Adipocyte (in vitro differentiated cells): ENCODE measurements at regions not wholly inside any gene's neighbourhood (a gene's known extent, or its start where the extent isn't known, plus 50 kb on each side); places are given as distances from the start of the nearest gene placed in this dataset.
"Not testable (repeated sequence)": the region's sequence is repeated elsewhere in the genome, so short reads cannot be mapped to it uniquely, and the experiment has no call there.

Experiments
- DNase-seq: peaks from one replicate; pipeline ENCODE4 v3.0.0-alpha.2; 2015; ENCODE audit warnings: low read depth
- H3K27me3 ChIP-seq: replicated peaks from 2 replicates; pipeline ENCODE4 v1.7.0; 2013; ENCODE audit warnings: mild to moderate bottlenecking, low read length, moderate library complexity; ENCODE audit not compliant: control insufficient read depth, insufficient read depth
- H3K36me3 ChIP-seq: 2 replicates; pipeline ENCODE4 v1.7.0; 2013; ENCODE audit warnings: low read length, mild to moderate bottlenecking, moderate library complexity; ENCODE audit not compliant: control insufficient read depth, insufficient read depth, severe bottlenecking
- H3K4me1 ChIP-seq: 2 replicates; pipeline ENCODE4 v1.7.0; 2013; ENCODE audit warnings: mild to moderate bottlenecking, low read length, moderate library complexity; ENCODE audit not compliant: control insufficient read depth, insufficient read depth
- H3K4me3 ChIP-seq: 2 replicates; pipeline ENCODE4 v1.7.0; 2013; ENCODE audit warnings: mild to moderate bottlenecking, low read length, moderate library complexity
- H3K9ac ChIP-seq: 2 replicates; pipeline ENCODE4 v1.7.0; 2013; ENCODE audit warnings: mild to moderate bottlenecking, low read length, moderate library complexity
- H3K9me3 ChIP-seq: 2 replicates; pipeline ENCODE4 v1.7.0; 2013; ENCODE audit warnings: mild to moderate bottlenecking, low read length, moderate library complexity; ENCODE audit not compliant: control insufficient read depth

DNA sequence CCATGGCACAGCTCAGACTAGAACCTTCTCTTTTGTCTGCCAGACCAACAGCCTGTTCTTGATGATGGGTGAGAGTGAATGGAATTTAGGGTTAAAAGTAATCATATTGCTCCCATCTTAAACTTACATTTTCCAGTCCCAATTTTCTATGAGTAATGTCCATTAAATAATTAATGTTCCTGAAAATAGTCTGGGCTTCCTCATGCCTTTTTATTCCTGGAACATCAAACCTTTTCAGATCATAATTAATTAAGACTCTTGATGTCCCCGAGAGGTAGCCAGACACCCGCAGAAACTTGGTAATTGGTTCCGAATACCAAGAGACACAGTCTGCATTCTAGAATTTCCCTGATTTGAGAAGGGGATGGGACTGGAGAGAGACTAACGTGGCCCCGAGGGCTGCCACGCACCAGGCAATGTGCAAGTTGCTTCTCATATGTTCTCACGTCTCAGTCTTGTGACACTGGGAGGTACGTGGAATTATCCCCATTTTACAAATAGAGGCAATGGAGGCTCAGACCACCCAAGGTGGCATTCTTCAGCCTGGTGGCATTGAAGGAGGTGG, 78.6 kb upstream of the TOX2 start:
- Histone ChIP-seq H3K9ac (no peak overlapping the region), H3K36me3 (no peaks in the 10 kb centered on the region), H3K4me3 (no peak overlapping the region), H3K9me3 (peaks cover 2% of the 10 kb centered on the region), H3K4me1 (no peaks in the 10 kb centered on the region), H3K27me3 (peaks cover 20% of the 10 kb centered on the region)
- DNase-seq: no peak

DNA sequence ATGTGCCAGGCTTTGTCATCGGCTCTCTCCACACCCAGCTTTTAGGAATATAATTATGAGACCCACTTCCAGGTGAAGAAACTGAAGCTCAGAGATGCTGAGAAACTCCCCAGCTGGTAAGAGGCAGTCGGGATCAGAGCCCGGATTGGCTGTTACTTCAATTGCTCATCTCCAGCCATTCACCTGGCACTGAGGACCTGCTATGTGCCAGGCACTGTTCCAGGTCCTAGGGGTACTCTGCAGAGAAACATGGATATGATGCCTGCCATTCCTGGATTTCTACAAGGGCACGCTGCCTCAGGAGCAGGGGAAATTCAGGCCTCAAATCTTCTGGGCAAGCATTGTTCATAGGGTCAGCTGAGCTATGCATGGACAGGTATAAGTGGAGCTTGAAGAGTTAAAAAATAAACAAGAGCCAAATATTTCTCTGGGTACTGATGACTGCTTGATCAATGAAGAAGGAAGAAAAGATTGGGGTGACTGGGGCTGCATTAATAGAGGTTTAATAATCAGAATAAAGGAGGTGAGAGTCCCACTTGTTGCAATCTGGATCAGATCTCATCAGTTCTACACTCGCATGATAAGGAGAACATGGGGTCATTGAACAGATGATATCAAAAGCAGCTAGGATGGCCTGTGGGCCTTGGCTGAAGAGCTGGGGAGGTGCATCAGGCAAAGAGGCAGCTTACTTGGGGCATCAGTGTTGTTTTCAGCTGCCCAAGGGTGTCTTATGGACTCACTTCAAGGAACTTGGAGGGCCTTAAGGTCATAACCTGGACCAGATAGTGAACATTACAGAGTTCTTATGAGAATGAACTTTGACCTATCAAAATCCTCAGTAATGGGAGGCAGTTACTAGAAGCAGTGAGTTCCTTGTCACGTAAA, 80.9 kb upstream of the TOX2 start:
- no peak for DNase-seq
- no peak overlapping the region for H3K9ac ChIP-seq
- H3K9me3 ChIP-seq: peaks cover 10% of the 10 kb centered on the region
- H3K36me3 ChIP-seq: no peaks in the 10 kb centered on the region
- H3K4me3 ChIP-seq: no peak overlapping the region
- H3K4me1 ChIP-seq: no peaks in the 10 kb centered on the region
- peaks cover 25% of the 10 kb centered on the region for H3K27me3 ChIP-seq

DNA sequence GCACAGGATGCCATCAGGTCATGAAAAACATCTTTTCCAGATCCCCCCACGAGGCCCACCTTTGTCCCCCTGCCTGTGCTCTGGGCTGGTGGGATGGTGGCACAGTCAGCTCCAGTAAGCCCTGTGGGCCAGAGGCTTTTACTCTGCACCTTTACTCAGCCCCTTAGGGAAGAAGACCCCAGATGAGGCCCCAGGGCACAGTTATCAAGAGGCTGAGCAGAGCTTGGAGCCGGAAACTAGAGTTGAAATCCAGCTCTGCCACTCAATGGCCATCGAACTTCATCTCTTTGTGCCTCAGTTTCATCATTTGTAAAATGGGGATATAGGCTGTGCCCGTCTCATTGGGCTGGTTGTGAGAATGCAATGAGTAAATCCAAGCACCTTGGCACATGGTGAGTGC, 81.7 kb upstream of the TOX2 start:
- no peak for DNase-seq
- Histone ChIP-seq H3K9ac (no peak overlapping the region), H3K9me3 (peaks cover 10% of the 10 kb centered on the region), H3K4me1 (no peaks in the 10 kb centered on the region), H3K36me3 (no peaks in the 10 kb centered on the region), H3K27me3 (peaks cover 25% of the 10 kb centered on the region), H3K4me3 (no peak overlapping the region)

DNA sequence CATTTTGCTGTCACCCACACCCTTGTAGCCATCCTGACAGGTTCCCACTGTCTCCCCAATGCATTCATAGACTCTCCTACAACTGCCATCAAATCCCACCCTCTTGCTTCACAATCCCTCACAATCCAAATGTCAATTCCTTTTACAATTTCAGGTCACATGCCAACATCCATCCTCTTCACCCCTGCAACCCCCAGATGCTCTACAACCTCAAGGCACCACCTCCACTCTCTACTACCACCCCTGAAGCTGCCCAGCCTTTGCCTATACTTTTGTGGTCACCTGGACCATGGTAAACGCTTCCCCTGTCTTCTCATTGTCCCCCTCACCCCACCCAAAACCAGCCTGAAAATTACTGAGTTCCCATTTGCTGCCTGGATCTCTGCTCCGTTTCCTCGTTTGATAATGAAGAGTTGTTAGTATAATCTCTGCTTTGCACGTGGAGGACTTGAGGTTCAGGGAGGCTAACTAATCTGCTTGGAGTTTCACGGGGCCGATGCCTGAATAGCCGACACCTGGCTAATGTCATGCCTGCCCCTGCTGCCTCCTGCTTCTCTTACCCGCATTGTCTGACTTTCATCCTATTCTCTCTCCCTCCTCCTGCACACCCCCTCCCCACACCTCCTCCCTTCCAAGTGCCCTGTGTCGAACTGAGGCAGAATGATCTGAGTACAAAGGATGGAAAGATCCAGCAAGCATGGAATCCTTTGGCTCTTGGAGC, 82.4 kb upstream of the TOX2 start:
- H3K36me3 ChIP-seq: no peaks in the 10 kb centered on the region
- no peak overlapping the region for H3K4me3 ChIP-seq
- no peaks in the 10 kb centered on the region for H3K4me1 ChIP-seq
- peaks cover 25% of the 10 kb centered on the region for H3K27me3 ChIP-seq
- H3K9me3 ChIP-seq: peaks cover 10% of the 10 kb centered on the region
- no peak for DNase-seq
- H3K9ac ChIP-seq: no peak overlapping the region

DNA sequence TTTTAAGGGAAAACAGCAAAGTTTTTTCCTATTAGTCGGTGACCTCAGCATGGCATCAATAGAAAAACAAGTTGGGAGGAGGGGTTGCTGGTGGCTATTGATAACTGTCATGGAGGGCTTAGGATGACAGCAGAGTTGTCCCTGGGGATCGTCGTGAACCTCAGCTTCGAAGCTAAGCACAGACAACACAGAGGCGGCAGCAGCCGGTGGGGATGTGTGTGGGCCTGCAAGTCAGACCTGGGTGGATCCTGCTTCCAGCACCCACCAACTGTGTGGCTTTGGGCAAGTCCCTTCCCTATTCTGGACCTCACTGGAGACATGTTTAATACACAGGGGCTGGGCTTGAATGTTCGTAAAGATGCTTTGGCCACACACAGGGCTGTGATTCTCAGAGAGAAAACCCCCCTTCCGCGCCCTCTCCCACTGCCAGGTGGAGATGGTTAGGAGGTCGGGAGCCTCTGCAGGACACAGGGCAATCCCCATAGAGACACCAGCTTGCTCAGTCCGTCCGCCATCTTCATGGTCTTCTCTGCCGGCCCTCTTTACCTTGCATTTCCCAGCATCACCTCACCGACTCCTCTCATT, 83.1 kb upstream of the TOX2 start:
- no peak overlapping the region for H3K4me3 ChIP-seq
- H3K36me3 ChIP-seq: no peaks in the 10 kb centered on the region
- H3K9me3 ChIP-seq: peaks cover 10% of the 10 kb centered on the region
- DNase-seq: no peak
- H3K4me1 ChIP-seq: no peaks in the 10 kb centered on the region
- H3K27me3 ChIP-seq: peaks cover 25% of the 10 kb centered on the region
- no peak overlapping the region for H3K9ac ChIP-seq

DNA sequence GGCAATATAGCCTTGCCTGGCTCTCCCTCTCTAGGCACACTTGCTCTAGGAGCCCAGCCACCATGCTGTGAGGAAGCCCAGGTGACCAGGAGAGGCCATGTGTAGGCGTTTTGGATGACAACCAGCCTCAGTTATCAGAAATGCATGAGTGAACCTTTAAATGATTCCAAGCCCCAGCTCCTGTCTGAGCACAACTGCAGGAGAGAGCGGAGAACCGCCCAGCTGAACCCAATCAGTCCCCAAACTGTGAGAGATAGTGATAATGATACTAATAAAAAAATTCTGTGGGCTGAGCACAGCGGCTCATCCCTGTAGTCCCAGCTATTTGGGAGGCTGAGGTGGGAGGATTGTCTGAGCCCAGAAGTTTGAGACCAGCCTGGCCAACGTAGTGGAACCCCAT, 83.8 kb upstream of the TOX2 start:
- H3K4me3 ChIP-seq: no peak overlapping the region
- no peak overlapping the region for H3K9ac ChIP-seq
- no peaks in the 10 kb centered on the region for H3K36me3 ChIP-seq
- no peaks in the 10 kb centered on the region for H3K4me1 ChIP-seq
- peaks cover 25% of the 10 kb centered on the region for H3K27me3 ChIP-seq
- peaks cover 10% of the 10 kb centered on the region for H3K9me3 ChIP-seq
- no peak for DNase-seq

DNA sequence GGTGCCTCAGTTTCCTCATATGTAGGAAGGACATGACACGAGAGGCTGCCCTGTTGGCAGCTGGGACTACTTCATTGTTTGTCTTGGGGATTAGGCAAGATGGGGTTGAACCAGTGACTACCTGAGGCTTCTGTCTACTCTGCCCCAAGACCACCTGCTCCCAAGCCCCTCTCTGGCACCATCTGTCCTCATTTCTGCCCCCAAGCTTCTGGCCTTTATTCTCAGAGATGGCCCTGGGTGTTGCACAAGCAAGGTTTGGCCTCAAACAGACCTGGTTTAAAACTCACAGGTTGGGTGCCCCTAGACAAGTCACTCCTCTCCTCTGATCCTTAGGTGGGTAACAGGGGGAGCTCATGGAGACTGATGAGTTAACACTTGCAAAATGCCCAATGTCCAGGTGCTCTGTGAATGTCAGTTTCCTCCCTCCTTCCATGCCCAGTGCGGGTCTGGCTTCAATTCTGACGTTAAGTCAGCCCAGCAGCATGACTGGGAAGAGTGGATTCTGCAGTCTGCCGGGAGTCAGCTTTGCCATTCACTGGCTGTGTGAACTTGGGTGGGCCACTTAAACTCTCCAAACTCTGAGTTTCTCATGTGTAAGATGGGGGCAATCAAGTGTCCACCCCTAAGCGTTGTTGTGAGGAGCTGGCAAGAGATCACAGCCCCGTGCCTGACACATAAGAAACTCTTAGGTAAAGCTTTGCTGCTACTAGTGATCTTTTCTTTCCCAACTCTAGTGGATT, 84.5 kb upstream of the TOX2 start:
- no peak for DNase-seq
- Histone ChIP-seq H3K9me3 (peaks cover 10% of the 10 kb centered on the region), H3K4me3 (no peak overlapping the region), H3K36me3 (no peaks in the 10 kb centered on the region), H3K27me3 (peaks cover 30% of the 10 kb centered on the region), H3K9ac (no peak overlapping the region), H3K4me1 (no peaks in the 10 kb centered on the region)

DNA sequence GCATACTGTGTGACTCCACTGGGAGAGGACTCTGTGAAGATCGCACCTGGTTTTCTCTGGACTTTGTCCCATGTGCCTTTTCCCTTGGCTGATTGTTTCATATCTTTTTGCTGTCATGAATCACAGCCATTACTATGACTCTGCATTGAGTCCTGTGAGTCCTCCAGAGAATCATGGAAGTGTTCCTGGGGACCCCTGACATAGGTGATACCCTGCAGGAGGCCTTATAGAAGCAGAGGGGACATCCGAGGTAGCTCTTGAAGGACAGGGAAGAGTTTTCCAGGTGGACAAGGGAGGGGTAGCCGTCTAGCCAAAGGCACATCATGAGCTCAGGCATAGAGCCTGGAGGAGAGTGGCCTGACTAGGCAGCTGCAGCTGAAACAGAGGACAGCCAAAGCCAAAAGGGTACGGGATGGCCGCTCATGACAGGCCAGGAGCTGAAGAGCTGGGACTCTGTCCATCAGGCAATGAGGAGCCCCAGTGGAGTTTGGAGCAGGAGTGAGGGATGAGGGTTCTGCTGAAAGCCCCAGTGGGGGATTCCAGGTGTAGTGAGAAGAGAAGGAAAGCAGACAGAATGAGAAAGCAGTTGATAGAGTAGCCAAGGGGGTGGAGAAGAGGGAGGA, 86.6 kb upstream of the TOX2 start:
- no peaks in the 10 kb centered on the region for H3K4me1 ChIP-seq
- no peak overlapping the region for H3K9ac ChIP-seq
- no peaks in the 10 kb centered on the region for H3K36me3 ChIP-seq
- H3K27me3 ChIP-seq: peaks cover 32% of the 10 kb centered on the region
- DNase-seq: no peak
- no peak overlapping the region for H3K4me3 ChIP-seq
- H3K9me3 ChIP-seq: peaks cover 10% of the 10 kb centered on the region

DNA sequence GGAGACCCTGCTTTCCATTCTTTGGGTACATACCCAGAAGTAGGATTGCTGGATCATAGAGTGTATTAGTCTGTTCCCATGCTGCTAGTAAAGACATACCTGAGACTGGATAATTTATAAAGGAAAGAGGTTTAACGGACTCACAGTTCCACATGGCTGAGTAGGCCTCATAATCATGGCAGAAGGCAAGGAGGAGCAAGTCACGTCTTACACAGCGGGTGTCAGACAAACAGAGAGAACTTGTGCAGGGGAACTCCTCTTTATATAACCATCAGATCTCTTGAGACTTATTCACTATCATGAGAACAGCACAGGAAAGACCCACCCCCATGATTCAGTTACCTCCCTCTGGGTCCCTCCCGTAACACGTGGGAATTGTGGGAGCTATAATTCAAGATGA, 87.7 kb upstream of the TOX2 start:
- not testable (repeated sequence) for H3K9ac ChIP-seq, H3K9me3 ChIP-seq, H3K4me1 ChIP-seq, H3K36me3 ChIP-seq, H3K4me3 ChIP-seq, DNase-seq
- peaks cover 21% of the 10 kb centered on the region for H3K27me3 ChIP-seq

DNA sequence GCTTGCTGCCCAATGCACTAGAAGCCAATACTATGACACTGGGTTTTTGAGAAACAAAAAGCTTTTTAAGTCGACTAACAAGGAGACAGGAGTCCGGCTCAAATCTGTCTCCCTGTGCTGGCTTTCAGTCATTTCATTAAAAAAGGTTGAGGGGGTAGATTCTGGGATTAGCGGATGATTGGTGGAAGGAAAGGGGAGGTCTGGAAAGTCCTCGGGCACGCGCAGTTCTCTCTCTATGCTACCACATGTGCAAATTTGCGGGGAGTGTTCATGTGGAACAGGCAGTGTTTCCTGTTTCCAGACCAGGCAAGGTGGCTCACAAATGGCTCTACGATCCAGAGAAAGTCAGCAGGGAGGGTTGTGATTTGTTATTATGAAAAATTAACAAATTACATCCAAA, 89.1 kb upstream of the TOX2 start:
- Histone ChIP-seq H3K4me3 (no peak overlapping the region), H3K4me1 (no peaks in the 10 kb centered on the region), H3K9me3 (peaks cover 3% of the 10 kb centered on the region), H3K36me3 (no peaks in the 10 kb centered on the region), H3K9ac (no peak overlapping the region), H3K27me3 (peaks cover 20% of the 10 kb centered on the region)
- DNase-seq: no peak
